ENCODE measurements at regions not wholly inside any gene's neighbourhood (a gene's known extent, or its start where the extent isn't known, plus 50 kb on each side); places are given as distances from the start of the nearest gene placed in this dataset.
"Not testable (repeated sequence)": the region's sequence is repeated elsewhere in the genome, so short reads cannot be mapped to it uniquely, and the experiment has no call there.

DNA sequence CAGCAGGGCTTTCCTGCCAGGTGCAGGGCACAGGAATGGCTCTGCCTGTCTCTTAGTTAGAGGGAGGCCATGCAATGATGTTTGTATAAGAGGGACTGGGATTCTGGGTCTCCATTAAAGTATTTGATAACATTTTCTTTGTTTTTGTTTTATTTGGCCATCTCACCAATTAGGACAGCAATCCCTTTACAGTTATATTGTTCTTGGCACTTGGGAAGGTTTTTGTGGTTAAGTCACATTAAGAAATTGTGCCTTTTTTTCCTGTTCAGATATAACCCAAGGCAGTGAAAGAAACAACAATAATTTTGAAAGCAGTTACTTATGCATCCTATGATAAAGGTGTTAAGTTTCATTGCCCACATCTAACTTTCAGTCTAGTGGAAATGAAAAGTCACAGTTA, 237.4 kb upstream of the PRSS58 start:
- DNase-seq: not testable (repeated sequence)

DNA sequence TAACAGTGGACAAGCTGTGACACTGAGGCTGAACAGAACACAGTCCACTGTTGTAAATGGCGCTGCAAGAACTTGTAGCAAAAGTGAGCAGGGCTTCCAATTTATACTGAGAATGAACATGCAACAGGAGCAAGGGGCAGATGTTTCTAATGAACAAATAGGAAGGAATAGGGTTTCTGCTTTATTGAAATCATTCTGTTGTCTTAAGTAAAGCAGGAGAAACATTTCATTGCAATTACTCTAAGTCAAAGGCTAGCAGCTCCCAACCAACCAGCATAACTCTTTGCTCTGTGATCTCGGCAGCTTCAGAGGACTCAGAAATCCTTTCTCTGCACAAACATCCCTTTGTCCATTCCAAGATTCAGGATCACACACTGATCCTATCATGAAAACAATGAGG, 236.2 kb upstream of the PRSS58 start:
- DNase-seq: no peak

GRCh38 chr7:142488842-142489241, 231.0 kb upstream of the PRSS58 start:
- DNase-seq: no peak

GRCh38 chr7:142488036-142488633, 230.3 kb upstream of the PRSS58 start:
- no peak for DNase-seq

GRCh38 chr7:142487565-142487964, 229.7 kb upstream of the PRSS58 start:
- DNase-seq: not testable (repeated sequence)

GRCh38 chr7:142487124-142487523, 229.3 kb upstream of the PRSS58 start:
- DNase-seq: no peak

DNA sequence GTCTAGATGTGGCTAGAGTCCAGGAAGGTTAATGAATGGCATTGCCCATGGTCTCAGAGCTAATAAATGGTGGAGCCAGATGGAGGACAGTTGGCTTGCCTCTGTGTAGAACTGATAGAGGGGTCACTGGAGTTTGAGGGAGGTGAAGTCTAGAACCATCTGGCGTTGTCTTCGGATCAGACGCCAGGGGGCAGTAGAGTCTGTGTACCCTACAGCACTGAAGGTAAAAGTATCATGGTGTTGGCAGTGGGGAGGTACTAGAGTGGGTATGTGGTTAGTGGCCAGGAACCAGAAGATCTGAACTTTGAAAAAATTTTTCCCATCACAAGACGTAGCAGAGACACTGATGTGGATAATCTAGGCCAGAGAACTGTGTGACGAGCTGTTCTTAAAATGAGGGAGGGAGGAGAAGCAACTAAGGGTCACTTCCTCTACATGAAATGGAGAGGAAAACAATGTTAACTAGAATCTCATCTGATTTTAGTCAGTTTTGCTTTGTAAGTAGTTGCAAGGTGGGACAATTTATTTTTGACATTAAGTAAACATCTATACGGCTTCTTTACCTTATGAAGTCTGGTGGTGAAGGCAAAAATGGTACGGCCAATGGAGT, 227.9 kb upstream of the PRSS58 start:
- peak; percentile 34 to 43 for DNase-seq

DNA sequence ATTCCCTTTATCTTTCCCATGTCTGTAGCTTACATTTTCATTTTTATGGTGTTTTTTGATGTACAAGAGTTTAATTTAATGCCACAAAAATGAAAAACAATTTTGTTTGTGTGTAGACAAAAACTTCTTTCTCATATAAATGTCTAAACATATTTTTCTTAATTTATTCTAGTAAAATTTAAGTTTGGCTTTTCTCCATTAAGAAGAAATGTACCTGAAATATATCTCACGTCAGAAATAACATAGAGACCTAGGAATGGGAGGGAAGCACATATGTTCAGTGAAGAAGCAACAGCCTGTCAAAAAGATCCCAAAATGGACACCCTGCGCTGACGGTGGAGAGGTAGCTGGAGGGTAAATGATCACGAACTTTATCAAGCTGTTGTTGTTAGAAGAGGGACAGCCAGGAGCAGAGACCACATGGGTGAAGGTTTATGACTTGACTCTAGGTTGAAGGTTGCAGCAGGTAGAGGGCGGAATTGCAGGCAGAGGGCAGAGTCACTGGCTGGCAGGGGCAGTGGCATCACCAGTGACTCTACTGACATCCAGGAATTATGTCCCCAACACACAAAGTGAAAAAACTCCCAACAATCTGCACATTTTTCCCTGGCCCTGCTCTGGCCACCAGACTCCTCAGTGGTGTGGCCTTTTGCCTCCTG, 225.9 kb upstream of the PRSS58 start:
- DNase-seq: no peak

DNA sequence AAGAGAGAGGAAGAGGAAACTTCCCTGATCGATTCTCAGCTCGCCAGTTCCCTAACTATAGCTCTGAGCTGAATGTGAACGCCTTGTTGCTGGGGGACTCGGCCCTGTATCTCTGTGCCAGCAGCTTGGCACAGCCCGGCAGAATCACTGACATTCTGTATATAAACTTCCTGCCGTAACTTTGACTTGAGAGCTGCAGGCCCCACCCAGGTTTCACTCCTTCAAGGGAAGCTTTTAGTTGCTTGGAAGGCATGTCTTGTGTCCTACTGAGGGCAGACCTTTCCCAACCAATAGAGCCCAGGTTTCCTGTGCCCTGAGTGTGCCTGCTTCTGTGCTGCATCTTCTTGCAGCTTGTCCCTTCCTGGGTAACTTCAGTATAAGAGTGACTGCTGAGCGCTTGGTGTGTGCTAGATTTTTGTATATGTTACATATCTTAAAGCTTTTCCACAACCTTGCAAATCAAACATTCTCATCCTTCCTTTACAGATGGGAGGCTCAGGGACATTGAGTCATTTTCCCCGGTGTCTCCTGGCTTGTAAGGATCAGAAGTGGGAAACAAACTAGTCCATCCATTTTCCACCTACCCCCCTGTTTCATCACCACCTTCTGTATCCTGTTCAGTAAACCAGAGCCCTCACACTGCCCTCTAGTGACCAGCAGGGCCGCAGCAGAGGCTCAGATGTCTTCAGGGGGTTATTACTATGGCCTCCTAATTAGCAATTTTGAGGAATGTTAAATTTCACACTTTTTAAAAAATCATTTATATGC, 225.2 kb upstream of the PRSS58 start:
- DNase-seq: peak; percentile 64 to 69

DNA sequence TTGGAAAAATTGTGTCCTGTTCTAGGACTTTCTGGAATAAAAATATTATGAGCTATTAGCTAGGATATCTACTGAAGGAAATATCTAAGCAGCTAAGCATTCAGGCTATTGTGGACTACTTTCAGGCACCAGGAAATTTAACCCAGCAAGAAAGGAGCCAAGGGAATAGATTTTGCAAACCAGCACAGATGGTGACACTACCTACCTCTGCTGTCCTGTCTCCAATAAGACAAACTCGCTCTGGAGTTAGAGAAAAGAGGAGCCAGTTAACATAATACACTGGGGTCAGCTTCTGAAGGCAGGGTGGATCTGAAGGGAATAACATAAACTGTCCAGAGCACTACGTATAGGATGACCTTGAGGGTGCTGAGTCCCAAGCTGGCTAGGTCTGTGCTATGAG, 223.7 kb upstream of the PRSS58 start:
- DNase-seq: no peak

GRCh38 chr7:142478479-142479220, 220.8 kb upstream of the PRSS58 start:
- peak; percentile 28 to 45 for DNase-seq

DNA sequence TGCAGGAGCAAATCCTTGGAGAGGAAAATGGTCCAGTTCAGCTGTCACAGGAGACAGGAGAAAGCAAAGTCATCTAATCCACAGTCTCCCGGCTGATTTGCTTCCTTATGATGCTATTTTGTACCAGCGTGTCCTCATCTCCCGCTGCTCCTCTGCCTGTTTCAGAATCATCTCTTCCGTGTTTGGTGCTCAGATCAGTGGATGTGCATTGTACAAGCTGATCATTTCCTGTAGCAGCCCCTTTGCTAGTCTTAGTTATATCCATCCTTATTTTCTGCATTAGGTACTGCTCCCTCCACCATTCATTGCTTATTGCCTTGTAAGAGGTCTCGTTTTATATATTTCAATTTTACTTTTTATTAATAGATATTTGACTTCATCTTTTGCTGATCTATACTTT, 219.9 kb upstream of the PRSS58 start:
- not testable (repeated sequence) for DNase-seq

DNA sequence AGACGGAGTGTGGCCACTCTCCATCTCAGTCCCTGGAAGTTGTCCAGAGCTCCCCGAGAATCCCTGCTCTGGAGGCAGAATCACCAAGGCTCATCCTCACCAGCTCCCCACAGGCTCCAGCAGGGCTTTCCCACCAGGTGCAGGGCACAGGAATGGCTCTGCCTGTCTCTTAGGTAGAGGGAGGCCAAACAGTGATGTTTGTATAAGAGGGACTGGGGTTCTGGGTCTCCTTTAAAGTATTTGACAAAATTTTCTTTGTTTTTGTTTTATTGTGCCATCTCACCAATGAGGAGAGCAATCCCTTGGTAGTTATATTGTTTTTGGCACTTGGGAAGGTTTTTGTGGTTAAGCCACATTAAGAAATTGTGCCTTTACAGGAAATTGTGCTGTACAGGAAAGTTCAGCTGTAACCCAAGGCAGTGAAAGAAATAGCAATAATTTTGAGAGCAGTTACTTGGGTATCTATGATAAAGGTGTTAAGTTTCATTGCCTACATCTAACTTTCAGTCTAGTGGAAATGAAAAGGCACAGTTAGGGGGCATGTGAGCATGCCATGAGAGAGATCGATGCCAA, 219.3 kb upstream of the PRSS58 start:
- no peak for DNase-seq

- DNase-seq: no peak
Measured at GRCh38 chr7:142476077-142476476, 218.2 kb upstream of the PRSS58 start.

GRCh38 chr7:142471820-142472219, 214.0 kb upstream of the PRSS58 start:
- DNase-seq: no peak

- DNase-seq: no peak
Measured at GRCh38 chr7:142470544-142470830, 212.6 kb upstream of the PRSS58 start.

DNA sequence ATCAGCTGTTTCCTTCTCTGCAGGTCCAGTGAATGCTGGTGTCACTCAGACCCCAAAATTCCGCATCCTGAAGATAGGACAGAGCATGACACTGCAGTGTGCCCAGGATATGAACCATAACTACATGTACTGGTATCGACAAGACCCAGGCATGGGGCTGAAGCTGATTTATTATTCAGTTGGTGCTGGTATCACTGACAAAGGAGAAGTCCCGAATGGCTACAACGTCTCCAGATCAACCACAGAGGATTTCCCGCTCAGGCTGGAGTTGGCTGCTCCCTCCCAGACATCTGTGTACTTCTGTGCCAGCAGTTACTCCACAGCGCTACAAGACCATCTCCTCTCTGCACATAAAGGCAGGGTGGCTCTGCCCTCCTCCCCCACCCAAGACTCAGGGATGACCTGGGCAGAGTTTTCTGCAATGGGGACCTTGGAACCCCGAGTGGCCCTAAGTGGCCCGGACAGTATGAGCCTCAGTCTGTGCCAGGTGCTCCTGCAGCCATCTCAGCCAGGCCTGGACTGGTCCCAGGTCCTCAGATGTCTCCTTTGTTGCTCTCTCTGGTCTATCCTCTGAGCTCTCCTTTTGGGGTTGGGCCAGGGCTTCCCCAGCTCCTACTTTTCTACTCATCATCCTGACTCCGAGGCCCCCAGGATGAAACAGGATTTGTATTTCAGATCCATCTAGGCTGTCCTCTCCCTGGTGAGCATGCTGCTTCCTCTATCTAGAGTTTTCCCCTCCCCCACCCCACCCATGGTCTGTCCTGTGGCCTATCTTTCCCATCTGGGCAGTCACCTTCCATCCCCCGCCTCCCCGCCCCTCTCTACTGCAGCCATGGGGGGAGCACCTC, 212.1 kb upstream of the PRSS58 start:
- no peak for DNase-seq

- DNase-seq: no peak
Measured at GRCh38 chr7:142468871-142469665, 211.2 kb upstream of the PRSS58 start.

DNA sequence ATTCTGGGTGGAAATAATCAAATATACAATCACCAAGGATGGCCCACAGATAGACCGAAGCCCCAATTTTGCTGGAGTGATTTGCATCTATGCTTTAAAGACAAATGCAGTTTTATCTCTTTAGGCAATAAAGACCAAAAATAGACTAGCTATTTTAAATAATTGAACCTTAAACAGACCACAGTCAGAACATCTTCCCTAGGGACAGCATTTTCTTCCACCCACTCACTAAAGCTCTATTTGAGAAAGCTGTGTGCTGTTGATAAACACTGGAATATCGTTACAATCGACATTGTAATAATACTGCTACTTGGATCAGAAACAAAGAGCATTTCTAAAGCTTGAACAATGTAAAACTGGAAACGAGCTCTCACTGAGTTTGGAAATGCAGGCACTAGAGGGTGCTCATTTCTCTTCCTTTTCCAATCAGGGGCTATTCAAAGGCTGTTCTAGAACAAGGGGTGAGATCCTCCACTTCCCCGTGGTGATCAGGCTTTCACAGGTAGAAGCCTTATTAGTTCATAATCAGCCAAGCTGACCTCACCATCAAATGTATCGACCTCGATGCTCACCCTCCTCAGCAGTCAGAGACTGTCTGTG, 209.3 kb upstream of the PRSS58 start:
- DNase-seq: not testable (repeated sequence)

- DNase-seq: peak; percentile 43 to 52
Measured at GRCh38 chr7:142463401-142463850, 205.6 kb upstream of the PRSS58 start.
